ENCODE measurements at regions not wholly inside any gene's neighbourhood (a gene's known extent, or its start where the extent isn't known, plus 50 kb on each side); places are given as distances from the start of the nearest gene placed in this dataset.

DNA sequence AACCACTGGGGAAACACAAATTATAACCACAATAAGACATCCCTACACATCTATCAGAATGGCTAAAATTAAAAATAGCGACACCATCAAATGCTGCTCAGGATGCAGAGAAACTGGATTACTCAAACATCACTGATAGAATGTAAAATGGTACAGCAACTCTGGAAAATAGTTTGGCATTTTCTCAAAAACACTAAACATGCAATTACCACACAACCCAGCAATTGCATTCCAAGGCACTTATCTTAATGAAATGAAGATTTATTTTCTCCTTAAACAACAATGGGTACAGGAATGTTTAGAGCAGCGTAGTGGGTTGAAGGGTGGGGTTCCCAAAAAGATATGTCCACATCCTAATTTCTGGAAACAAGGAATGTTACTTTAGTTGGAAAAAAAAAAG is 309.0 kb upstream of the PMFBP1 start:
- TF ChIP-seq GATA3 (IDR thresholded peaks at IDR 0.05; ENCODE audit: low read depth, low read length): no peak
- TF ChIP-seq GATA2 (IDR thresholded peaks at IDR 0.05; ENCODE audit: low read depth, low read length): no peak

DNA sequence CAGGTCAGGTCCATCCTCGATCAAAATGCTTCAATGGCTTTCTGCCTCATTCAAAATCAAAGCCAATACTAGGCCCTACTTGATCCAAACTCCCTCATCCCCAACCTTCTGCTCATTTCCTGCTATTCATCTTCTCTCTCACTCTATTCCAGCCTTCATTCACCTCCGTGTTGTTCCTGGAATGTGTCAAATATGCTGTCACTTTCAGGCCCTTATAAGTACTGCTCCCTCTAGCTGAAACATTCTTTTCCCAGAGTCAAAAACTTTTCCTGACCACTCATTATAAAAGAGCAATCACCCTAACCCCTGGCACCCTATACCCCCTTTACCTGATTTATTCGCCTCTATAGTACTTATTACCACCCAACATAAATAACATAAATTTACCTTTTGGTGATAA is 303.7 kb upstream of the PMFBP1 start:
- TF ChIP-seq GATA2 (IDR thresholded peaks at IDR 0.05; ENCODE audit: low read depth, low read length) (no peak), GATA3 (IDR thresholded peaks at IDR 0.05; ENCODE audit: low read depth, low read length) (no peak)

DNA sequence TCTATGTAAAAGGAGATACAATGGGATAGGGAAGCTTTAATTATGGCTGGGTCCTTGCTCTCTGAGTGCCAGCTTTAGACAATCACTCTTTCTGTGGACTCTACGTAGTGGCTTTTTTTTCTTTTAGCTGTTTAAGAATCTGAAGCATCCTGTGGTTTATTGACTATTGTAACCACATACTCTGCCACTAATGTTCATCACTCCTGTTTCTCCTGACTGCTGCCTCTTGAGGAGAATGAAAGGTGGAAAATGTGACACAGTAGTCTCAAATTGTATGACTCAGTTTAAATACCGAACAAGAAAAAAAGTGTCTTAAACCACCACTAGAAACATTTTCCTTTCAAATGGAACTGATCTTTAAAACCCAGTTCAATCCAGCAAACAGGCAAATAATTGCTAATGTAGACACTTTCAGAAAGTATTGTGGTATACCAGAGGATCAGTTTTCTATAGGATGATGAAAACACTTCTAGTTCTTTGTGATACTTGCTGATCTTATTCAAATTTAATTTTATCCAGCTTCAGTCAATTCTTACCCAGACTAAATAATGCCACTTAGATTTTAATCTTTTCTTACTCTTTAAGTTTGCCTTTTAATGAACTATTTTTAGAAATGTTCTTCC is 302.7 kb upstream of the PMFBP1 start:
- no peak for TF ChIP-seq GATA3 (IDR thresholded peaks at IDR 0.05; ENCODE audit: low read depth, low read length)
- no peak for TF ChIP-seq GATA2 (IDR thresholded peaks at IDR 0.05; ENCODE audit: low read depth, low read length)

- TF ChIP-seq GATA2 (IDR thresholded peaks at IDR 0.05; ENCODE audit: low read depth, low read length): no peak
- no peak for TF ChIP-seq GATA3 (IDR thresholded peaks at IDR 0.05; ENCODE audit: low read depth, low read length)
Measured at GRCh38 chr16:72473631-72474030, 301.7 kb upstream of the PMFBP1 start.

DNA sequence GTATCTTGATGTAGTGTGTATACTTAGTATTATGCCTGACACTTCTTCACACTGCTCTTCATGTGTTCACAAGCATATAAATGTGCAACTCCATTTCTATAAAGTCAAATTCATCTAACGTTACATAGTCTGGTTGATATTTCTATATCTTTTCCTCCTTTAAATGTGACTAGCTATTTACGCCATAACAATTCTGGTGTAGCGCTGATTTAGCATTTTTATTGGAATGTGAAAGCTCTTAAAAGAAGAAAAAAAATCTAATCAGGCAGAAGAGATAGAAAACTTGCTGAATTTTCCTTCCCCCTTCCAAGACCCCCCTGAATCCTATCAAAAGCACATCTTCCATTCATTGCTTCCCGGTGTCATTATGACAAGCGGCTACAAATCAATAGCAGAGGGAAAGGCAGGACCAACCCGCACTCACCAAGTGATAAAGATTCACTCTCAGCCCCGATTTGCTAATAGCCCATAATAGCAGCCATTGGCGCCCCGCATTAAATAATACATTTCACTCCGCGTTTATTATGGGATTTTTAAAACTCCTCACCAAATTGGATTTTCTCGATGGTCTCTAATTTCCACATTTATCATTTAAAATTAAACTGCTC is 299.5 kb upstream of the PMFBP1 start:
- no peak for TF ChIP-seq GATA2 (IDR thresholded peaks at IDR 0.05; ENCODE audit: low read depth, low read length)
- TF ChIP-seq GATA3 (IDR thresholded peaks at IDR 0.05; ENCODE audit: low read depth, low read length): no peak

DNA sequence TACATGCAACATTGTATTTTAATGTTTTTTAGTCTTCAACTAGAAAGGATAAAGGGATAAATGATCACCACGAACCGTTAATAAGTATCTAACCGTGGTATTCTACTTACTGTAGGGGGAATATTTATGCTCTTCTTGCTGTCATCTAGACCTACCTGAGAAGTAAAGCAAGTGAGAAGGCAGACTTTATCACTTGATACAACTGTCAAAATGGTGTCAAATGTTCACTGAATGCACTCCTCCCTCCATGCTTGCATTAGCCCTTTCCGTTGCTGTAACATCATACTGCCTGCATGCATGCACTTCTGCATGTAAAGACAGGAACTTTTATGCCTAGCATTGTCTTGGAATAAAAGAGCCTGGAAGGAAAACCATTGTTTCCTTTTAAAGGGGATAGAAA is 298.6 kb upstream of the PMFBP1 start:
- TF ChIP-seq GATA2 (IDR thresholded peaks at IDR 0.05; ENCODE audit: low read depth, low read length): no peak
- no peak for TF ChIP-seq GATA3 (IDR thresholded peaks at IDR 0.05; ENCODE audit: low read depth, low read length)

- TF ChIP-seq GATA3 (IDR thresholded peaks at IDR 0.05; ENCODE audit: low read depth, low read length) (no peak), GATA2 (IDR thresholded peaks at IDR 0.05; ENCODE audit: low read depth, low read length) (no peak)
Measured at GRCh38 chr16:72469932-72470331, 298.0 kb upstream of the PMFBP1 start.

GRCh38 chr16:72468582-72468981 is 296.6 kb upstream of the PMFBP1 start:
- TF ChIP-seq GATA3 (IDR thresholded peaks at IDR 0.05; ENCODE audit: low read depth, low read length) (no peak), GATA2 (IDR thresholded peaks at IDR 0.05; ENCODE audit: low read depth, low read length) (no peak)

GRCh38 chr16:72467157-72467759 is 295.3 kb upstream of the PMFBP1 start:
- TF ChIP-seq GATA2 (IDR thresholded peaks at IDR 0.05; ENCODE audit: low read depth, low read length) (no peak), GATA3 (IDR thresholded peaks at IDR 0.05; ENCODE audit: low read depth, low read length) (no peak)

GRCh38 chr16:72464597-72465368 is 292.8 kb upstream of the PMFBP1 start:
- TF ChIP-seq GATA2 (IDR thresholded peaks at IDR 0.05; ENCODE audit: low read depth, low read length): no peak
- TF ChIP-seq GATA3 (IDR thresholded peaks at IDR 0.05; ENCODE audit: low read depth, low read length): no peak

GRCh38 chr16:72464052-72464451 is 292.1 kb upstream of the PMFBP1 start:
- no peak for TF ChIP-seq GATA3 (IDR thresholded peaks at IDR 0.05; ENCODE audit: low read depth, low read length)
- no peak for TF ChIP-seq GATA2 (IDR thresholded peaks at IDR 0.05; ENCODE audit: low read depth, low read length)

GRCh38 chr16:72458035-72458434 is 286.1 kb upstream of the PMFBP1 start:
- no peak for TF ChIP-seq GATA3 (IDR thresholded peaks at IDR 0.05; ENCODE audit: low read depth, low read length)

DNA sequence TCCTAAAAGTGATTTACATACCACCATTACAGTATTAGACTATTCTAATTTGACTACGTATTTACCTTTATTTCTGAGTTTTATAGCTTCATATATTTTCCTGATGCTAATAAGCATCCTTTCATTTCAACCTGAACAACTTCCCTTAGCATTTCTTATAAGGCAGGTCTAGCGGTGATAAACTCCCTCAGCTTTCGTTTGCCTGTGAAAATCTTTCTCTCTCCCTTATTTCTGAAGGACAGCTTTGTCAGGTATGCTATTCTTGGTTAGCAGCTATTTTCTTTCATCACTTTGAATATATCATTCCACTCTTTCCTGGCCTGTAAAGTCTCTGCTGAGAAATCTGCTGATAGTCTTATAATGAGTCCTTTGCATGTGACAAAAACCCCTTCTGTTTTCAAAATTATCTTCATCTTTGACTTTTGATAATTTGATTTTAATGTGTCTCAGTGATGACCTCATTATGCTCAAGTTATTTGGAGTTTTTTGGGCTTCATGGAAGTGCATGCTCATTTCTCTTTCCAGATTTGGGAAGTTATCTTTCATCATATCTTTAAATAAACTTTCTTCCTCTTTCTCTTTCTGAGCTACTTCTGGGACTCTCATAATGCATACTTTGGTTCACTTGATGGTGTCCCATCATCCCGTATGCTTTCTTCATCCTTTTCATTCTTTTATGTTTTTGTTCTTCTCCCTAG is 285.4 kb upstream of the PMFBP1 start:
- TF ChIP-seq GATA3 (IDR thresholded peaks at IDR 0.05; ENCODE audit: low read depth, low read length): no peak
- no peak for TF ChIP-seq GATA2 (IDR thresholded peaks at IDR 0.05; ENCODE audit: low read depth, low read length)
